ENCODE measurements at regions not wholly inside any gene's neighbourhood (a gene's known extent, or its start where the extent isn't known, plus 50 kb on each side); places are given as distances from the start of the nearest gene placed in this dataset.

DNA sequence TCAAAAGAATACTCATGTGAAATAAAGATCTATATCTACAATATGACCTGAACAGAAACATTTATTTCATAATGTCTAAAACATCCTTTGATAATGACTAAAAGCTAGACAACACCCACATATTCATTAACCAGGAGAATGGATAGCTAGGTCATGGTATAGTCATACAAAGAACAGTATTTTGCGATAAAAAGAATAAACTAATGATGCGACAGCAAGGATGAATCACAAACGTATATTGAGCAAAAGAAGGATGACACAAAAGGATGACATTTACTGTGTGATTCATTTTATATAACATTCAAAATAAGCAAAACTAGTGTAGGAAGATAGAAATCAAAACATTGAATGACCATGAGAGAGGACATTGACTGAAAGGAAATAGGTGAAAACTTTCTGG is 1233.1 kb downstream of the OTOL1 start:
- TF ChIP-seq, protein P1, sequence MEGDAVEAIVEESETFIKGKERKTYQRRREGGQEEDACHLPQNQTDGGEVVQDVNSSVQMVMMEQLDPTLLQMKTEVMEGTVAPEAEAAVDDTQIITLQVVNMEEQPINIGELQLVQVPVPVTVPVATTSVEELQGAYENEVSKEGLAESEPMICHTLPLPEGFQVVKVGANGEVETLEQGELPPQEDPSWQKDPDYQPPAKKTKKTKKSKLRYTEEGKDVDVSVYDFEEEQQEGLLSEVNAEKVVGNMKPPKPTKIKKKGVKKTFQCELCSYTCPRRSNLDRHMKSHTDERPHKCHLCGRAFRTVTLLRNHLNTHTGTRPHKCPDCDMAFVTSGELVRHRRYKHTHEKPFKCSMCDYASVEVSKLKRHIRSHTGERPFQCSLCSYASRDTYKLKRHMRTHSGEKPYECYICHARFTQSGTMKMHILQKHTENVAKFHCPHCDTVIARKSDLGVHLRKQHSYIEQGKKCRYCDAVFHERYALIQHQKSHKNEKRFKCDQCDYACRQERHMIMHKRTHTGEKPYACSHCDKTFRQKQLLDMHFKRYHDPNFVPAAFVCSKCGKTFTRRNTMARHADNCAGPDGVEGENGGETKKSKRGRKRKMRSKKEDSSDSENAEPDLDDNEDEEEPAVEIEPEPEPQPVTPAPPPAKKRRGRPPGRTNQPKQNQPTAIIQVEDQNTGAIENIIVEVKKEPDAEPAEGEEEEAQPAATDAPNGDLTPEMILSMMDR (IDR thresholded peaks at IDR 0.05): no peak
- TF ChIP-seq POLR2A (IDR thresholded peaks at IDR 0.05): no peak

Measured in body of pancreas (tissue), 4 donors.